Activated T-cell treated with anti-CD3 and anti-CD28 coated beads, Interleukin-2, amount 50 U/mL, for 24 hours (primary cell): ENCODE measurements at regions not wholly inside any gene's neighbourhood (a gene's known extent, or its start where the extent isn't known, plus 50 kb on each side); places are given as distances from the start of the nearest gene placed in this dataset.

Experiments
- DNase-seq: peaks from one replicate; pipeline ENCODE4 v3.0.0-alpha.2; 2020
- H3K27ac Mint-ChIP-seq: 2 replicates; pipeline ENCODE4 v1.8.0; 2020; ENCODE audit warnings: mild to moderate bottlenecking, mixed read lengths
- H3K27me3 Mint-ChIP-seq: 2 replicates; pipeline ENCODE4 v1.8.0; 2020; ENCODE audit warnings: mixed read lengths
- H3K36me3 Mint-ChIP-seq: 2 replicates; pipeline ENCODE4 v1.8.0; 2020; ENCODE audit warnings: low read depth, mixed read lengths
- H3K4me1 Mint-ChIP-seq: 2 replicates; pipeline ENCODE4 v1.8.0; 2020; ENCODE audit warnings: low read depth, mixed read lengths
- H3K4me3 Mint-ChIP-seq: 2 replicates; pipeline ENCODE4 v1.8.0; 2020; ENCODE audit warnings: mild to moderate bottlenecking, moderate library complexity, mixed read lengths
- H3K9me3 Mint-ChIP-seq: 2 replicates; pipeline ENCODE4 v1.8.0; 2020; ENCODE audit warnings: mixed read lengths

DNA sequence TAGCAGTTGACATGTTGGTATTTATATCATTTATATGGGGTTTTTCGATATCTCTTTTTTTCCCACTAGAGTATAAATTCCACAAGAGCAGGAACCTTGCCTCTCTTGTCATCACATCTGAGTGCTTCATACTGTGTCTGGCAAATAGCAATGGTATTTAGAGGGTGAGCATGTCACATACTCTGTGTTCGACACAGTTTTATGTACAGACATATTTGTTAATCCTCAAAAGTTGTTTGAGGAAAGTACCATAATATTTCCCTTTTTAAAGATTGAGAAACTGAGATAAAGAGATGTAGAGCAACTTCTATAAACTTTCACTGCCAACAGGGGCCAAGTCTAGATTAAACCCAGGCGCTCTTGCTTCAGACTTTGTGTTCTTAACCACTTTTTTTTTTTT lies 324.6 kb upstream of the PDGFD start:
- Mint-ChIP-seq H3K4me1 (no peaks in the 10 kb centered on the region), H3K36me3 (no peaks in the 10 kb centered on the region), H3K4me3 (no peak overlapping the region), H3K27me3 (no peaks in the 10 kb centered on the region), H3K9me3 (peaks cover 24% of the 10 kb centered on the region), H3K27ac (no peak overlapping the region)
- DNase-seq, result no peak

DNA sequence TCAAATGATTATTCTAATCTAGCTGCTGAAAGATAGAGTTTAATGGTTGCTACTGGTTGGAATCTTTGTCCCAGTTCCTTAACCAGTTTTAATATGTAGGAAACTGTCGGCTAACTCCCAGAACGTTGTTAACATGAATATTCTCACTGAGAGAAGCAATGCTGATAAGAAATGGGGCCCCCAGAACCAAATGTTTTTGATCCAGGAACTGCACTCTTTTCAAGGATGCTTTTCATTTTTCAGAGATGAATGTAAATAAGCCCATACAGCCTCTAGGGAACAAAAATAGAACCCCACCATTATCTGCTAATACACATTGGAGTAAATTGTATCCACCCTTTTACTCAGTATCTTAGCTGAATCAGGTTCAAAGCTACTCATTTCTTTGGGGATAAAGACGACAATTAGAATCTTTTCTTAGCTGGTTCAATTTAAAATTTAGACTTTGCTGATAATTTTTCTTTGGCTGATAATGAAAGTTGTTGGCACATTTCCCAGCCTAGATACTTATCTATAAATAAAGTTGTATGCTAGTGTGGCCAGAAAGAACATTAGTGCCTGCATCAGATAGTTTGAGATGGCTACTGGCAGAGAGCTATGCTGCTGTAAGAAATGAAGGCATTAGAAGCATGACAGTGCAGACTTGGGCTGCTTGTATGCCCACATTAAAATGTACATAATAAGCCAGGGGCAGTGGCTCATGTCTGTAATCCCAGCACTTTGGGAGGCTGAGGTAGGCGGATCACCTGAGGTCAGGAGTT lies 323.3 kb upstream of the PDGFD start:
- DNase-seq, result no peak
- H3K27me3 Mint-ChIP-seq, result no peaks in the 10 kb centered on the region
- H3K36me3 Mint-ChIP-seq, result no peaks in the 10 kb centered on the region
- H3K27ac Mint-ChIP-seq, result no peak overlapping the region
- H3K9me3 Mint-ChIP-seq, result peaks cover 35% of the 10 kb centered on the region
- H3K4me3 Mint-ChIP-seq, result no peak overlapping the region
- no peaks in the 10 kb centered on the region for H3K4me1 Mint-ChIP-seq

DNA sequence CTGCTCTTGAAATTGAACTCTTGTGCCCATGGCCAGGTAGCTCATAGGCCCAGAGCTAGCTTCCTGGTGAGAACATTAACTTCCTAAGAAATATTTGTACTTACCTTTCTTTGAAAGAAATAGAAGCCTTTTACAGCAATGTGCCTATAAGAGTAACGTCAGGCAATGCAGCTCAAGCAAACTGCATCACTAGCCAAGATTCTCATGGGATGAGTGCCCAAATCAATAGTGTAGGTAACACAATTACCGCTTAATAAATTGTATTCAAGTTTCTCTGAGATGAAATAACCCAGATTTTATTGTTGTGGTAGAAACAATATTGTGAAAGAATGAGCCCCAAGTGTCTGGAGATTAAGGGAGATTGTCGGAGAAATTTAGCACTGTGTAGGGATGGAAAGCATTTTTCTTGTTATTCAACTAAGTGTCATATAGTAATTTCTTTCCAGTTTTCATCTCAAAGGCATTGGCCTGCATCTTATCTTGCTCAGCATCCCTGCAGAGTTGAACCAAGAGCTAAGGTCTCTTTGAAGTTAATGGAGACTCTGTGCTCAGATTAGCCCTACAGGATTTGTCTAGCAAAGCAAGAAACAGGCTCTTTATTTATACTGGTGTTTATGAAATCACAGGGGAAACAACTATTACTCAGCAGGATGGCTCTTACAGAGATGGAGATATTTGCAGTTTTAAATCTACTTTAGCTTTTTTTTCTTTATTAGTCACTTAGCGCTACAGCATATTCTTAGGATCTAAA lies 321.0 kb upstream of the PDGFD start:
- no peak overlapping the region for H3K27ac Mint-ChIP-seq
- no peaks in the 10 kb centered on the region for H3K4me1 Mint-ChIP-seq
- no peaks in the 10 kb centered on the region for H3K36me3 Mint-ChIP-seq
- H3K9me3 Mint-ChIP-seq, result peaks cover 24% of the 10 kb centered on the region
- H3K4me3 Mint-ChIP-seq, result no peak overlapping the region
- H3K27me3 Mint-ChIP-seq, result no peaks in the 10 kb centered on the region
- DNase-seq, result no peak

DNA sequence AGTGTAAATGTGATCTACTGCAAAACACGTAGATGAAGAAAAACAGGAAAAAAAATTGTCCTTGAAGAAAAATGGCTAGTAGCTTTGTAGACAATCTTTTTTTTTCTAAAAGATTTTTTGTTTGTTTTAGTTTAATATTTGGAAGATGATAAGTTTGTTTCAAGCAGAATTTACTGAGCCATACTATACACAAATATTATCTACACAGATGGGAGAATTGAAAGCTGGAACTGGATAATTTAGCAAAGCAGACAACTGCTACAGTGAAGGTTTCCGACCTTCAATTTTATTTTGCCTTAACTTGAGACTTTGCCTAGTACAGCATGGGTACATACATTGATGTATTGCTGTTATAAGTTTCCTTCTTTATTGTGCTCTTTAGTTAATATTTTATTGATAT lies 313.0 kb upstream of the PDGFD start:
- DNase-seq, result no peak
- Mint-ChIP-seq H3K9me3 (no peaks in the 10 kb centered on the region), H3K4me1 (no peaks in the 10 kb centered on the region), H3K36me3 (no peaks in the 10 kb centered on the region), H3K27ac (no peak overlapping the region), H3K4me3 (no peak overlapping the region), H3K27me3 (peaks cover 4% of the 10 kb centered on the region)

DNA sequence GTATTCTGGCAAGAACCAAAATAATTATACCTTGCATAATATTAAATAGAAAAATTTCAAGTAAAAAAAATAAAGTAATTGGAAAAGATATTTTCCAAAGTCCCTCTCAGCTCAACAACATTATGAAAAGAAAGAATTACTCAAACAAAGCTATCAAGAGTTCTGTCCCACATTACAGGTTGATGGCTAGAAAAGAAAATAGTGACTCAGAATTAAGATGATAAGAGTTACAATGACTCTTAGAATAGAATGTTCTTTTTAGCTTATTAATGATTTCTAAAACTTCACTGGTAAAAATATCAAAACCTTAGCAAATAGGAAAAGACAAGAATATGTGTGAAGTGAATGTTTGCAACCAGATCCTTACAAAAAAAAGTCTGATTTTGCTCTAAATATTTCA lies 312.5 kb upstream of the PDGFD start:
- Mint-ChIP-seq H3K9me3 (no peaks in the 10 kb centered on the region), H3K4me1 (no peaks in the 10 kb centered on the region), H3K4me3 (no peak overlapping the region), H3K27me3 (peaks cover 4% of the 10 kb centered on the region), H3K27ac (no peak overlapping the region), H3K36me3 (no peaks in the 10 kb centered on the region)
- no peak for DNase-seq

DNA sequence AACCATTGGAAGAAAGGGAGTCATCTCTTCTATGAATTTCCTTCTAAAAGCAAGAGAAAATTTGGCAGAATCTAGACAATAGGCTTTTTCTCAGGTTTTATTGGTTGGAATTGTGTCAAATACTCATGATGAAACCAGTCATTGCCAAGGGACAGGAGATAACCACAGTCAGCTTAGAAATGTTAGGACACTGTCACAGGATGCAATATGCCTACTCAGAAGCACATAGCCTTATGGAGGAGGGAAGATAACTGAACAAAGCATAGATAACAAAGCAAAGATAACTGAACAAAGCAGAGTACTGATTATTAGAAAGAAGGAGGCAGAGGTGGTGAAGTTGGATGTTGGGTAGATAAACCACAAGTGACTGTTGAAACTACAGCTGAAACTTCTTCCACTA lies 303.5 kb upstream of the PDGFD start:
- H3K36me3 Mint-ChIP-seq, result no peaks in the 10 kb centered on the region
- H3K27ac Mint-ChIP-seq, result no peak overlapping the region
- no peak overlapping the region for H3K4me3 Mint-ChIP-seq
- no peaks in the 10 kb centered on the region for H3K9me3 Mint-ChIP-seq
- H3K4me1 Mint-ChIP-seq, result no peaks in the 10 kb centered on the region
- H3K27me3 Mint-ChIP-seq, result no peaks in the 10 kb centered on the region
- DNase-seq, result no peak

DNA sequence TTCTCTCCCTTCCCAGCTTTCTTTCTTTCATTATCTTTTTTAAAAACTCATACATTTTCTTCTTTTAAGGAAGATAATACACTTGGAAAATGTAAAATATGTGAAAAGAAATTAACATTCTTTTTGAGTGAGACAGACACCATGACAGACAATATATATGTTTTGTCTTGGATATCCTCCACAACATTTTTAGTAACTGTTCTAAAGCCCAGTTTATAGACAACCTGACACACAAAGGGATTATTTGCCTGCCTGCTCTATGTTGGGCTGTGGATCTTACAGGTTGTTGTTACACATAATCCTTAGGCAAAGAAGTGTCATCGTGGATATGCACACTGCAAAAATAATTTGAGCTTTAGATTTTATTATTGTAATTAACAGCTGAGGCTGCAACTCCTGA lies 301.4 kb upstream of the PDGFD start:
- DNase-seq, result no peak
- Mint-ChIP-seq H3K27ac (no peak overlapping the region), H3K27me3 (no peaks in the 10 kb centered on the region), H3K9me3 (no peaks in the 10 kb centered on the region), H3K4me1 (no peaks in the 10 kb centered on the region), H3K4me3 (no peak overlapping the region), H3K36me3 (no peaks in the 10 kb centered on the region)

DNA sequence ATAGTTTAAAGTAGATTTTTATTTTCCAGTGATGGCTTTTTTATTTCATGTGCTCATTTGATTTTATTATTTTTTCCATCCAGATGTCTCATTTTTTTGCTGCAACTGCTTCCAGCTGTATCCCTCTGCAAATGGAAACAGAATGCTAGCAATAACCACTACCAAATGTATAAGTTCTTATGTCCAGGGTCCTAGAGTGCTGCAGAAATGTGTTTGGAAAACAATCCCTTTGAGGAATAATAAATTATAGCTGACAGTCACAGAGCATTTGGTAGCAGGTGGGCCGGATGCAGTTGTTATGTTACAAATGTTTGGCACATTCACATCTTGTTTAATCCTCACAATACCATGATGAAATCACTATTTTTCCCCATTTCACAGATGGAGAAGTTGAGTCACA lies 300.7 kb upstream of the PDGFD start:
- no peak for DNase-seq
- Mint-ChIP-seq H3K9me3 (no peaks in the 10 kb centered on the region), H3K27me3 (no peaks in the 10 kb centered on the region), H3K27ac (no peak overlapping the region), H3K4me1 (no peaks in the 10 kb centered on the region), H3K4me3 (no peak overlapping the region), H3K36me3 (no peaks in the 10 kb centered on the region)

DNA sequence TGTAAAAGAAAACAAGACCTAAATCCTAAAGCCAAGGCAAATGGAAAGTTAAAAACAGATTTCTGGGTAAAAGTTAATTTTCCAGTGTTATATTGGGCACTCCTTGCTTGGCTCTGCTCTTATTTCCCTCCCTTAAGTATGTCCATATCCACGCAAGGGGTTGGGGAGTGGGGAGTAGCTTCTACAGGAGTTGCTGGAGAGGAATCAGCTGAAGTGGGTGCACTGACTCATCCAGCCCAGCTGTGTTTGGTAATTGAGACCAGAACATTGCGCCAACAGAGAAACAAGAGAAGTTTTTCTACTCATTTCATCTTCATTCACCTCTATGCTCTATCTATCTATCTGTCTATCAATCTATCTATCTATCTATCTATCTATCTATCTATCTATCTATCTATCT lies 298.4 kb upstream of the PDGFD start:
- Mint-ChIP-seq H3K36me3 (no peaks in the 10 kb centered on the region), H3K27me3 (no peaks in the 10 kb centered on the region), H3K4me1 (no peaks in the 10 kb centered on the region), H3K9me3 (no peaks in the 10 kb centered on the region), H3K4me3 (no peak overlapping the region), H3K27ac (no peak overlapping the region)
- no peak for DNase-seq

DNA sequence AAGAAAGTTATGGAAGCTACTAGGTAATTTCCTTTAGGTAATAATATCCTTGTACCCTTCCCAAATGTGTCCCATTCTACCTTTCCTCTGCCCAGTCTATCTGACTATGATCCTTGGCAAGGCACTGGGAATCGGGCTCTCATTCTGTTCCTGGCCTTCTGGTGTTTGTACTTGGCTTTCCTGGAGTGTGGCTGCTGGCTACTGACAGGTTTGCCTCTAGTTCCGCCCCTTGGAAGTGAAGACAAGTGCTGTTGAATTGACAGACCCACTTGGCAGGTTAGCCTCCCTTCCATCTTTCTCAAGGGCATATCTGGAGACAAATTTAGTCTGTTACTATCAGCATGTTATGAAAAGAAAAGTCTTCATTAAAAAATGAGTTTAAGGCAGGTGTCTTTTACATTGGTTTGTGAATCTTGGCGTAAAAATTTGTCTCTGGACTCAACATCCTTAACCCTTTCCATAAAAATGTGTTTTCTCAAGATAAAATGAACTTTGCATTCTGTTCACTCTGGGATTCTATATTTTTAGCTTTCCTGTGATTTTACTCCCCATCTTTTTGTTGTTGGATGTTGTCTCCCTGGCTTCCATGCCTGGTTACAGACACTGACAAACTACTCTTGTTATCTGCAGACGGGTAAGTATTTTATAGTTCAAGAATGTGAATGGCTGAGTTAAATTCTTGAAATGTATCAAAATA lies 287.4 kb upstream of the PDGFD start:
- H3K27me3 Mint-ChIP-seq, result peaks cover 7% of the 10 kb centered on the region
- DNase-seq, result no peak
- no peak overlapping the region for H3K27ac Mint-ChIP-seq
- no peaks in the 10 kb centered on the region for H3K9me3 Mint-ChIP-seq
- H3K36me3 Mint-ChIP-seq, result no peaks in the 10 kb centered on the region
- no peak overlapping the region for H3K4me3 Mint-ChIP-seq
- no peaks in the 10 kb centered on the region for H3K4me1 Mint-ChIP-seq

DNA sequence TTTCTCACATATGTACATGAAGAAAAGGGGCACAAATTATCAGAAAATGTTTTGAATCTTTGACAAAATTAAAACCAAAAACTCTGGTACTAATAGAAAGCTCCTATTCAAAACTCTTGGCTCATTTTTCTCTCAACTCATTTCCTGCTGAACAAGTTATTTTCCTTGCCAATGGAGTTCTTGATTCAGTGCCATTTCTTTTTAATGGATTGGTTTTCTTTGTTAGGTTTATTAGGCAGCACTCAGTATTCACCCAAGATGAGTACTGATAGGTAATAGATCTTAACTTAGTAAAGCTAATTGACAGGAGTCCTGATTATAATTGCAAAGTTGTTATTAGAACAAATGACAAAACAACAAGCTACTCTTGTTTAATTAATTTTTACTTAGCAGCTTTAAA lies 279.4 kb upstream of the PDGFD start:
- H3K27ac Mint-ChIP-seq, result no peak overlapping the region
- no peaks in the 10 kb centered on the region for H3K9me3 Mint-ChIP-seq
- no peak for DNase-seq
- H3K27me3 Mint-ChIP-seq, result peaks cover 8% of the 10 kb centered on the region
- H3K36me3 Mint-ChIP-seq, result no peaks in the 10 kb centered on the region
- H3K4me1 Mint-ChIP-seq, result no peaks in the 10 kb centered on the region
- no peak overlapping the region for H3K4me3 Mint-ChIP-seq

DNA sequence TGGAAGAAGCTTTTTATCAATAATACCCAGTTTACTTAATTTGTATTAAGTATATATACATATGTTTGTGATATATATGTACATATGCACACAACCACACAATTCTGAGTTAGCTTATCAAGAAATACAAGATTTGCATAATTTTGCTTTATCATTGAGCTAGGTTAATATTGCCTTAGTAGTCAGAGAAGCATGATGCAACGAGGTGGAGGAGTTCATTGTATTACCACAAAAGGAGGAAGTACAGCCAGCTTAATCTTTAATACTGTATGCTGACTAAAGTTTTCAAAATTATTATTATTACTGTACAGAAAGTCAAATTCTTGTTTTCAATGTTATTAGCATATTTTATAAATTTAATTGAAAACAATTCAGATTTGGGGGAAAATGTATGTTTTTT lies 278.4 kb upstream of the PDGFD start:
- Mint-ChIP-seq H3K4me3 (no peak overlapping the region), H3K27ac (no peak overlapping the region), H3K9me3 (no peaks in the 10 kb centered on the region), H3K4me1 (no peaks in the 10 kb centered on the region), H3K36me3 (no peaks in the 10 kb centered on the region), H3K27me3 (peaks cover 9% of the 10 kb centered on the region)
- no peak for DNase-seq

DNA sequence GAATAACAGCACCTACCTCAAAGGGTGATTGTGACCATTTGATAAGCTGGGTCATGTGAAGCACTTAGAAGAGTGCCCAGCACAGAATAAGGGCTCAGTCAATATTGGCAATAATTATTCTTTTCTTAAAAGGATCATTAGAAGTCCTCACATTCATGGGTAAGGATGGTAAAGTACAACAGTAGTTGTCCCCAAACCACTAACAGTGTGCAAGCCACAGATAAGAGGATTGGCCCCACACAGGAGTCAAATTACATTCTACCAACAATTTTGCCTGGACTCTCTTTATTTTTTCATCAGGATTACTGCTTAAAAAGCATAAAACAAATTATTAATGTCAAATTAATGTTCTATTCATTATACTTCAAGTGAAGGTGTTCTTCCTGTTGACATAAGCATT lies 271.5 kb upstream of the PDGFD start:
- Mint-ChIP-seq H3K4me1 (no peaks in the 10 kb centered on the region), H3K9me3 (no peaks in the 10 kb centered on the region), H3K4me3 (no peak overlapping the region), H3K27ac (no peak overlapping the region), H3K27me3 (peaks cover 18% of the 10 kb centered on the region), H3K36me3 (no peaks in the 10 kb centered on the region)
- no peak for DNase-seq

DNA sequence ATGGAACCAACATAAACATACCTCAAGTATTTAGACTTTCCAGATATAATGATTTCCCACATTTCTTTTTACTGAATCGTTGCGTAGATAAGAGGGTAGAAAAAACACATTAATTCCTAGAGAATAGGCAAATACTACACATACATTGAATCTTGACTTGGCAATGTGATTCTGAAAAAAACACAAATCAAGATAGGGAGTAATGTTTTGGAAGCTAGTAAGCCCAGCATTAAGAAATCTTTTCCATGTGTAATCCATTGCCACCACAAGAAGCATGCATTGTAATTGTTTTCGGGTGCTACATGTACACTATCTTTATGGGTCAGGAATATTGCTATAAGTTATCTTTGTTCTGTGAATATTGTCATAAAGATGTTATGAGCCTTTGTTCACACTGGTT lies 269.8 kb upstream of the PDGFD start:
- Mint-ChIP-seq H3K4me1 (no peaks in the 10 kb centered on the region), H3K36me3 (no peaks in the 10 kb centered on the region), H3K9me3 (no peaks in the 10 kb centered on the region), H3K27ac (no peak overlapping the region), H3K27me3 (peaks cover 16% of the 10 kb centered on the region), H3K4me3 (no peak overlapping the region)
- no peak for DNase-seq

DNA sequence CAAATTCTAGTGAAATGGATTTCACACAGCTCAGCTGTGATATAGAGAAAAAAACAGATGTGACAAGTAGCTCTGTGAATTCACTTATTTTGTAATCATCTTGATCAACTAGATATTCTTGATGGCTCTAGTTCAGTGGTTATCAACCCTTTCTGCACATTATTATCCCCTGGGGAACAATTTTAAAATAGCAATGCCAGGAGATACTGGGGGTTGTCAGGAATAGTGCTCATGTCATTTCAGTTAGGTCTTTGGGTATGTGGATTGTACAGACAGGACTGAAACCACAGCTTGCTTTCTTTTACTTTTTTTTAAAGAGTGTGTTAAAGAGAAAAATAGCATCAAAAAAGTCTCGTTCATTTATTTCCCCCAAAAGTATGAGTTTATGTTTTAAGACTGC lies 269.0 kb upstream of the PDGFD start:
- H3K36me3 Mint-ChIP-seq, result no peaks in the 10 kb centered on the region
- H3K27ac Mint-ChIP-seq, result no peak overlapping the region
- no peak overlapping the region for H3K4me3 Mint-ChIP-seq
- peaks cover 12% of the 10 kb centered on the region for H3K27me3 Mint-ChIP-seq
- DNase-seq, result no peak
- no peaks in the 10 kb centered on the region for H3K4me1 Mint-ChIP-seq
- H3K9me3 Mint-ChIP-seq, result no peaks in the 10 kb centered on the region
